ENCODE measurements at regions not wholly inside any gene's neighbourhood (a gene's known extent, or its start where the extent isn't known, plus 50 kb on each side); places are given as distances from the start of the nearest gene placed in this dataset.

- H3K27me3 ChIP-seq (ENCODE audit: control insufficient read depth in 1 of 2, insufficient read depth in 2 of 2, low read length in 2 of 2) = no peaks in the 10 kb centered on the region
- H3K4me1 ChIP-seq (ENCODE audit: control insufficient read depth, insufficient read depth, low read length) = no peaks in the 10 kb centered on the region
- H3K27ac ChIP-seq (ENCODE audit: low read length) = no peak overlapping the region
- H3K9ac ChIP-seq (ENCODE audit: low read length in 2 of 2) = no peak overlapping the region
- H3K4me3 ChIP-seq (ENCODE audit: low read length in 2 of 2) = no peak overlapping the region
- no peaks in the 10 kb centered on the region for H3K9me3 ChIP-seq (ENCODE audit: control insufficient read depth in 2 of 2, low read length in 2 of 2)
- no peaks in the 10 kb centered on the region for H3K36me3 ChIP-seq (ENCODE audit: control insufficient read depth in 2 of 2, insufficient read depth in 2 of 2, low read length in 2 of 2)
Measured at GRCh38 chr4:140302151-140302859, 71.1 kb upstream of the SCOC start.

GRCh38 chr4:140300271-140300970 lies 73.0 kb upstream of the SCOC start:
- Histone ChIP-seq H3K4me1 (ENCODE audit: control insufficient read depth, insufficient read depth, low read length) (peaks cover 10% of the 10 kb centered on the region), H3K27me3 (ENCODE audit: control insufficient read depth in 1 of 2, insufficient read depth in 2 of 2, low read length in 2 of 2) (no peaks in the 10 kb centered on the region), H3K27ac (ENCODE audit: low read length) (no peak overlapping the region), H3K9me3 (ENCODE audit: control insufficient read depth in 2 of 2, low read length in 2 of 2) (no peaks in the 10 kb centered on the region), H3K36me3 (ENCODE audit: control insufficient read depth in 2 of 2, insufficient read depth in 2 of 2, low read length in 2 of 2) (no peaks in the 10 kb centered on the region), H3K9ac (ENCODE audit: low read length in 2 of 2) (no peak overlapping the region), H3K4me3 (ENCODE audit: low read length in 2 of 2) (no peak overlapping the region)

GRCh38 chr4:140298001-140298400 lies 75.4 kb upstream of the SCOC start:
- H3K9ac ChIP-seq (ENCODE audit: low read length in 2 of 2) = no peak overlapping the region
- peaks cover 10% of the 10 kb centered on the region for H3K4me1 ChIP-seq (ENCODE audit: control insufficient read depth, insufficient read depth, low read length)
- H3K4me3 ChIP-seq (ENCODE audit: low read length in 2 of 2) = no peak overlapping the region
- no peaks in the 10 kb centered on the region for H3K9me3 ChIP-seq (ENCODE audit: control insufficient read depth in 2 of 2, low read length in 2 of 2)
- H3K27me3 ChIP-seq (ENCODE audit: control insufficient read depth in 1 of 2, insufficient read depth in 2 of 2, low read length in 2 of 2) = no peaks in the 10 kb centered on the region
- H3K27ac ChIP-seq (ENCODE audit: low read length) = no peak overlapping the region
- no peaks in the 10 kb centered on the region for H3K36me3 ChIP-seq (ENCODE audit: control insufficient read depth in 2 of 2, insufficient read depth in 2 of 2, low read length in 2 of 2)

GRCh38 chr4:140297221-140297570 lies 76.2 kb upstream of the SCOC start:
- H3K36me3 ChIP-seq (ENCODE audit: control insufficient read depth in 2 of 2, insufficient read depth in 2 of 2, low read length in 2 of 2) = no peaks in the 10 kb centered on the region
- no peak overlapping the region for H3K9ac ChIP-seq (ENCODE audit: low read length in 2 of 2)
- no peaks in the 10 kb centered on the region for H3K9me3 ChIP-seq (ENCODE audit: control insufficient read depth in 2 of 2, low read length in 2 of 2)
- H3K4me3 ChIP-seq (ENCODE audit: low read length in 2 of 2) = no peak overlapping the region
- no peaks in the 10 kb centered on the region for H3K27me3 ChIP-seq (ENCODE audit: control insufficient read depth in 1 of 2, insufficient read depth in 2 of 2, low read length in 2 of 2)
- H3K27ac ChIP-seq (ENCODE audit: low read length) = no peak overlapping the region
- H3K4me1 ChIP-seq (ENCODE audit: control insufficient read depth, insufficient read depth, low read length) = peaks cover 10% of the 10 kb centered on the region

GRCh38 chr4:140296335-140297220 lies 76.9 kb upstream of the SCOC start:
- Histone ChIP-seq H3K9ac (ENCODE audit: low read length in 2 of 2) (no peak overlapping the region), H3K4me3 (ENCODE audit: low read length in 2 of 2) (peak overlapping the region; percentile 36 to 54), H3K27ac (ENCODE audit: low read length) (no peak overlapping the region)

GRCh38 chr4:140293979-140294378 lies 79.5 kb upstream of the SCOC start:
- Histone ChIP-seq H3K4me1 (ENCODE audit: control insufficient read depth, insufficient read depth, low read length) (peaks cover 10% of the 10 kb centered on the region), H3K4me3 (ENCODE audit: low read length in 2 of 2) (no peak overlapping the region), H3K9me3 (ENCODE audit: control insufficient read depth in 2 of 2, low read length in 2 of 2) (no peaks in the 10 kb centered on the region), H3K27me3 (ENCODE audit: control insufficient read depth in 1 of 2, insufficient read depth in 2 of 2, low read length in 2 of 2) (no peaks in the 10 kb centered on the region), H3K27ac (ENCODE audit: low read length) (no peak overlapping the region), H3K9ac (ENCODE audit: low read length in 2 of 2) (no peak overlapping the region), H3K36me3 (ENCODE audit: control insufficient read depth in 2 of 2, insufficient read depth in 2 of 2, low read length in 2 of 2) (no peaks in the 10 kb centered on the region)

More at GRCh38 chr4:140296335-140297220, 76.9 kb upstream of the SCOC start:
- Histone ChIP-seq H3K4me1 (ENCODE audit: control insufficient read depth, insufficient read depth, low read length) (peaks cover 10% of the 10 kb centered on the region), H3K9me3 (ENCODE audit: control insufficient read depth in 2 of 2, low read length in 2 of 2) (no peaks in the 10 kb centered on the region), H3K36me3 (ENCODE audit: control insufficient read depth in 2 of 2, insufficient read depth in 2 of 2, low read length in 2 of 2) (no peaks in the 10 kb centered on the region), H3K27me3 (ENCODE audit: control insufficient read depth in 1 of 2, insufficient read depth in 2 of 2, low read length in 2 of 2) (no peaks in the 10 kb centered on the region)

- H3K9me3 ChIP-seq (ENCODE audit: control insufficient read depth in 2 of 2, low read length in 2 of 2) = no peaks in the 10 kb centered on the region
- no peak overlapping the region for H3K9ac ChIP-seq (ENCODE audit: low read length in 2 of 2)
- no peak overlapping the region for H3K4me3 ChIP-seq (ENCODE audit: low read length in 2 of 2)
- H3K4me1 ChIP-seq (ENCODE audit: control insufficient read depth, insufficient read depth, low read length) = peaks cover 4% of the 10 kb centered on the region
- no peak overlapping the region for H3K27ac ChIP-seq (ENCODE audit: low read length)
- H3K27me3 ChIP-seq (ENCODE audit: control insufficient read depth in 1 of 2, insufficient read depth in 2 of 2, low read length in 2 of 2) = no peaks in the 10 kb centered on the region
- H3K36me3 ChIP-seq (ENCODE audit: control insufficient read depth in 2 of 2, insufficient read depth in 2 of 2, low read length in 2 of 2) = no peaks in the 10 kb centered on the region
Measured at GRCh38 chr4:140291259-140291658, 82.2 kb upstream of the SCOC start.

- Histone ChIP-seq H3K4me3 (ENCODE audit: low read length in 2 of 2) (no peak overlapping the region), H3K27me3 (ENCODE audit: control insufficient read depth in 1 of 2, insufficient read depth in 2 of 2, low read length in 2 of 2) (no peaks in the 10 kb centered on the region), H3K36me3 (ENCODE audit: control insufficient read depth in 2 of 2, insufficient read depth in 2 of 2, low read length in 2 of 2) (no peaks in the 10 kb centered on the region), H3K9me3 (ENCODE audit: control insufficient read depth in 2 of 2, low read length in 2 of 2) (no peaks in the 10 kb centered on the region), H3K27ac (ENCODE audit: low read length) (no peak overlapping the region), H3K9ac (ENCODE audit: low read length in 2 of 2) (no peak overlapping the region), H3K4me1 (ENCODE audit: control insufficient read depth, insufficient read depth, low read length) (no peaks in the 10 kb centered on the region)
Measured at GRCh38 chr4:140289486-140289885, 84.0 kb upstream of the SCOC start.

- no peaks in the 10 kb centered on the region for H3K27me3 ChIP-seq (ENCODE audit: control insufficient read depth in 1 of 2, insufficient read depth in 2 of 2, low read length in 2 of 2)
- H3K9me3 ChIP-seq (ENCODE audit: control insufficient read depth in 2 of 2, low read length in 2 of 2) = no peaks in the 10 kb centered on the region
- H3K4me3 ChIP-seq (ENCODE audit: low read length in 2 of 2) = no peak overlapping the region
- no peaks in the 10 kb centered on the region for H3K36me3 ChIP-seq (ENCODE audit: control insufficient read depth in 2 of 2, insufficient read depth in 2 of 2, low read length in 2 of 2)
- no peak overlapping the region for H3K27ac ChIP-seq (ENCODE audit: low read length)
- H3K4me1 ChIP-seq (ENCODE audit: control insufficient read depth, insufficient read depth, low read length) = no peaks in the 10 kb centered on the region
- H3K9ac ChIP-seq (ENCODE audit: low read length in 2 of 2) = no peak overlapping the region
Measured at GRCh38 chr4:140286456-140286855, 87.0 kb upstream of the SCOC start.

- Histone ChIP-seq H3K27me3 (ENCODE audit: control insufficient read depth in 1 of 2, insufficient read depth in 2 of 2, low read length in 2 of 2) (no peaks in the 10 kb centered on the region), H3K27ac (ENCODE audit: low read length) (no peak overlapping the region), H3K4me3 (ENCODE audit: low read length in 2 of 2) (no peak overlapping the region), H3K9me3 (ENCODE audit: control insufficient read depth in 2 of 2, low read length in 2 of 2) (no peaks in the 10 kb centered on the region), H3K9ac (ENCODE audit: low read length in 2 of 2) (no peak overlapping the region), H3K4me1 (ENCODE audit: control insufficient read depth, insufficient read depth, low read length) (no peaks in the 10 kb centered on the region), H3K36me3 (ENCODE audit: control insufficient read depth in 2 of 2, insufficient read depth in 2 of 2, low read length in 2 of 2) (no peaks in the 10 kb centered on the region)
Measured at GRCh38 chr4:140284456-140284855, 89.0 kb upstream of the SCOC start.

Data from stomach smooth muscle (tissue), 2 donors.